HEK293T (cell line): ENCODE measurements at regions not wholly inside any gene's neighbourhood (a gene's known extent, or its start where the extent isn't known, plus 50 kb on each side); places are given as distances from the start of the nearest gene placed in this dataset.

Experiments
- BHLHE40 ChIP-seq: fragments of 450-650 bp; IDR thresholded peaks from 2 replicates; pipeline ENCODE4 v1.6.1; 2016; ENCODE audit warnings: mild to moderate bottlenecking, moderate library complexity, borderline replicate concordance
- CTBP1 ChIP-seq: fragments of 450-650 bp; IDR thresholded peaks from 2 replicates; pipeline ENCODE4 v1.6.1; 2016; ENCODE audit warnings: borderline replicate concordance
- ELF4 ChIP-seq: fragments of 450-650 bp; IDR thresholded peaks from 2 replicates; pipeline ENCODE4 v1.6.1; 2017; ENCODE audit warnings: antibody characterized with exemption
- FOXA1 ChIP-seq: fragments of 450-650 bp; IDR thresholded peaks from 2 replicates; pipeline ENCODE4 v1.6.1; 2016; ENCODE audit warnings: mild to moderate bottlenecking
- FOXK2 ChIP-seq: fragments of 450-650 bp; IDR thresholded peaks from 2 replicates; pipeline ENCODE4 v1.6.1; 2016; ENCODE audit warnings: mild to moderate bottlenecking
- FOXM1 ChIP-seq: fragments of 450-650 bp; IDR thresholded peaks from 2 replicates; pipeline ENCODE4 v1.6.1; 2017; ENCODE audit warnings: mild to moderate bottlenecking, borderline replicate concordance
- HDGF ChIP-seq: fragments of 450-650 bp; IDR thresholded peaks from 2 replicates; pipeline ENCODE4 v1.6.1; 2017; ENCODE audit warnings: antibody characterized with exemption, borderline replicate concordance
- L3MBTL2 ChIP-seq: fragments of 450-650 bp; conservative IDR thresholded peaks from 2 replicates; pipeline ENCODE4 v1.6.1; 2016; ENCODE audit warnings: mild to moderate bottlenecking
- LEF1 ChIP-seq: fragments of 450-650 bp; IDR thresholded peaks from 2 replicates; pipeline ENCODE4 v1.6.1; 2017; ENCODE audit warnings: mild to moderate bottlenecking, borderline replicate concordance
- PKNOX1 ChIP-seq: fragments of 450-650 bp; IDR thresholded peaks from 2 replicates; pipeline ENCODE4 v1.6.1; 2016
- SP1 ChIP-seq: fragments of 450-650 bp; IDR thresholded peaks from 2 replicates; pipeline ENCODE4 v1.6.1; 2017
- SUZ12 ChIP-seq: fragments of 450-650 bp; IDR thresholded peaks from 2 replicates; pipeline ENCODE4 v1.6.1; 2016; ENCODE audit warnings: mild to moderate bottlenecking
- TARDBP ChIP-seq: fragments of 450-650 bp; IDR thresholded peaks from 2 replicates; pipeline ENCODE4 v1.6.1; 2016
- ZNF384 ChIP-seq: fragments of 450-650 bp; IDR thresholded peaks from 2 replicates; pipeline ENCODE4 v1.6.1; 2016

DNA sequence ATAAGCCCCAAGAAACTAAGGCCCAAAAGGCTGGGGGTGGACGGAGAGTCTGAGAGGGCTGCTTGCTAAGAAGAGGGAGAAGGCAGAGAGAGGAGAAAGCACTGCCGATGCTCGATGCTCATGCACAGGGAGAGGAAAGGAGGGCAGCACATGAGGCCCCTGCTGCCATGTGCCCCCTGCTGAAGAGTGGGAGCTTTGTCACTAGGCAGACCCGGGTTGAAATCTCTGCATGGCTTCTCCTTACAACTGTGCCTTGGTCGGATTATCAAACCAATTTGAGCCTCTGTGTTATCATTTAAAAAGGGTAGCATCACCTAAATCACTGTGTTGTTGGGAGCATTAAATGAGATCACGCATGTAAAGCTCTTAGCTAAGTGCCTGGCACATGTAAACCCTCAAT, 330.5 kb downstream of the NXPE2 start:
- TF ChIP-seq HDGF (no peak), CTBP1 (no peak), SUZ12 (no peak), PKNOX1 (no peak), FOXA1 (no peak), LEF1 (no peak), ELF4 (no peak), BHLHE40 (no peak), SP1 (no peak), FOXM1 (no peak), TARDBP (no peak), ZNF384 (no peak), L3MBTL2 (no peak), FOXK2 (no peak)
